Mesendoderm (in vitro differentiated cells): ENCODE measurements at regions not wholly inside any gene's neighbourhood (a gene's known extent, or its start where the extent isn't known, plus 50 kb on each side); places are given as distances from the start of the nearest gene placed in this dataset.
"Not testable (repeated sequence)": the region's sequence is repeated elsewhere in the genome, so short reads cannot be mapped to it uniquely, and the experiment has no call there.

Source experiments
- DNase-seq: peaks from one replicate; pipeline ENCODE4 v3.0.0; 2013
- H2AK5ac ChIP-seq: 2 replicates; pipeline ENCODE4 v1.6.1; 2013; ENCODE audit warnings: low read length, inconsistent platforms
- H2BK120ac ChIP-seq: 2 replicates; pipeline ENCODE4 v1.6.1; 2013; ENCODE audit warnings: low read depth, mild to moderate bottlenecking, low read length, moderate library complexity, mixed read lengths
- H2BK15ac ChIP-seq: replicated peaks from 2 replicates; pipeline ENCODE4 v1.6.1; 2013; ENCODE audit warnings: low read depth, mild to moderate bottlenecking, moderate library complexity
- H2BK5ac ChIP-seq: 2 replicates; pipeline ENCODE4 v1.6.1; 2013; ENCODE audit warnings: low read length, inconsistent platforms
- H3K18ac ChIP-seq: 2 replicates; pipeline ENCODE4 v1.6.1; 2013; ENCODE audit warnings: mild to moderate bottlenecking, low read length, mixed read lengths
- H3K23ac ChIP-seq: one replicate; pipeline ENCODE4 v1.6.1; 2013; ENCODE audit warnings: low read length
- H3K27ac ChIP-seq: 2 replicates; pipeline ENCODE4 v1.5.1; 2013; ENCODE audit warnings: low read depth, mild to moderate bottlenecking, inconsistent platforms, low read length, moderate library complexity
- H3K27me3 ChIP-seq: 2 replicates; pipeline ENCODE4 v1.6.1; 2013; ENCODE audit warnings: low read length, control low read depth, mild to moderate bottlenecking, inconsistent platforms; ENCODE audit not compliant: insufficient read depth, poor library complexity
- H3K36me3 ChIP-seq: 2 replicates; pipeline ENCODE4 v1.6.1; 2013; ENCODE audit warnings: low read length, inconsistent platforms; ENCODE audit not compliant: control insufficient read depth, insufficient read depth
- H3K4ac ChIP-seq: one replicate; pipeline ENCODE4 v1.6.1; 2013; ENCODE audit warnings: low read depth, mild to moderate bottlenecking, low read length, moderate library complexity
- H3K4me1 ChIP-seq: 2 replicates; pipeline ENCODE4 v1.6.1; 2013; ENCODE audit warnings: low read depth, low read length, inconsistent platforms; ENCODE audit not compliant: control insufficient read depth
- H3K4me2 ChIP-seq: 2 replicates; pipeline ENCODE4 v1.6.1; 2013; ENCODE audit warnings: low read length
- H3K4me3 ChIP-seq: 2 replicates; pipeline ENCODE4 v1.5.1; 2013; ENCODE audit warnings: mild to moderate bottlenecking, low read length
- H3K56ac ChIP-seq: one replicate; pipeline ENCODE4 v1.6.1; 2013; ENCODE audit warnings: low read length
- H3K79me1 ChIP-seq: 2 replicates; pipeline ENCODE4 v1.6.1; 2013; ENCODE audit warnings: low read length, inconsistent platforms
- H3K79me2 ChIP-seq: 2 replicates; pipeline ENCODE4 v1.6.1; 2013; ENCODE audit warnings: mild to moderate bottlenecking, low read length; ENCODE audit not compliant: control insufficient read depth, insufficient read depth
- H3K9ac ChIP-seq: 2 replicates; pipeline ENCODE4 v1.6.1; 2013; ENCODE audit warnings: low read length, inconsistent platforms
- H4K5ac ChIP-seq: one replicate; pipeline ENCODE4 v1.6.1; 2013; ENCODE audit warnings: low read length
- H4K8ac ChIP-seq: one replicate; pipeline ENCODE4 v1.6.1; 2013; ENCODE audit warnings: low read depth, mild to moderate bottlenecking, control low read depth, low read length, moderate library complexity
- whole genome bisulfite sequencing: extraction: QIAGEN DNeasy Blood & Tissue Kit; methylation state at CpG from one replicate; pipeline ENCODE4 v1.1.7; 2013; ENCODE audit warnings: low lambda C conversion rate, missing lambda C conversion rate; ENCODE audit not compliant: insufficient coverage; ENCODE audit errors: extremely low coverage; 5-methylcytosine and 5-hydroxymethylcytosine counted together

- Histone ChIP-seq H3K9ac (no peak overlapping the region), H3K4me3 (no peak overlapping the region), H3K36me3 (no peaks in the 10 kb centered on the region), H3K27ac (no peak overlapping the region), H2BK120ac (no peak overlapping the region), H4K5ac (no peak overlapping the region), H3K18ac (no peak overlapping the region), H3K4me1 (no peaks in the 10 kb centered on the region), H3K4me2 (no peak overlapping the region), H3K79me1 (no peaks in the 10 kb centered on the region), H3K23ac (no peak overlapping the region), H3K56ac (no peak overlapping the region), H2BK5ac (no peak overlapping the region), H3K79me2 (no peaks in the 10 kb centered on the region), H4K8ac (no peak overlapping the region), H2AK5ac (no peak overlapping the region), H3K27me3 (no peaks in the 10 kb centered on the region), H2BK15ac (no peak overlapping the region), H3K4ac (no peak overlapping the region)
- WGBS = 100% methylated on average over 1 of the region's 4 CpGs
- no peak for DNase-seq
These were observed 1431.7 kb upstream of the FLRT2 start for GRCh38 chr14:84098261-84098660.

- WGBS = no CpG with 5 or more reads among the region's 27 CpGs
- not testable (repeated sequence) for H3K27ac ChIP-seq, H3K27me3 ChIP-seq, H3K4me1 ChIP-seq, H2BK15ac ChIP-seq, H3K18ac ChIP-seq, H2BK5ac ChIP-seq, H3K36me3 ChIP-seq, H3K79me2 ChIP-seq, H2BK120ac ChIP-seq, H4K5ac ChIP-seq, DNase-seq, H2AK5ac ChIP-seq, H3K79me1 ChIP-seq, H3K9ac ChIP-seq, H3K4ac ChIP-seq, H3K4me2 ChIP-seq, H3K56ac ChIP-seq, H4K8ac ChIP-seq, H3K4me3 ChIP-seq, H3K23ac ChIP-seq
These were observed 1430.4 kb upstream of the FLRT2 start for GRCh38 chr14:84099560-84099959.

GRCh38 chr14:84107835-84108343 lies 1422.1 kb upstream of the FLRT2 start:
- Histone ChIP-seq H2BK5ac (no peak overlapping the region), H3K9ac (no peak overlapping the region), H3K36me3 (no peaks in the 10 kb centered on the region), H3K4me3 (no peak overlapping the region), H3K4ac (no peak overlapping the region), H3K23ac (no peak overlapping the region), H4K5ac (no peak overlapping the region), H3K79me1 (no peaks in the 10 kb centered on the region), H3K27ac (no peak overlapping the region), H3K79me2 (no peaks in the 10 kb centered on the region), H2BK15ac (no peak overlapping the region), H3K56ac (no peak overlapping the region), H2BK120ac (no peak overlapping the region), H3K4me1 (no peaks in the 10 kb centered on the region), H3K18ac (no peak overlapping the region), H2AK5ac (no peak overlapping the region), H4K8ac (no peak overlapping the region), H3K4me2 (no peak overlapping the region), H3K27me3 (no peaks in the 10 kb centered on the region)
- no peak for DNase-seq

- H4K5ac ChIP-seq = no peak overlapping the region
- WGBS = no CpG with 5 or more reads among the region's 3 CpGs
These were observed 1421.0 kb upstream of the FLRT2 start for GRCh38 chr14:84108746-84109457.

GRCh38 chr14:84112589-84112988 lies 1417.4 kb upstream of the FLRT2 start:
- Histone ChIP-seq H3K4me1 (no peaks in the 10 kb centered on the region), H3K23ac (no peak overlapping the region), H3K4ac (no peak overlapping the region), H4K5ac (no peak overlapping the region), H4K8ac (no peak overlapping the region), H3K27ac (no peak overlapping the region), H3K56ac (no peak overlapping the region), H2BK5ac (no peak overlapping the region), H3K9ac (no peak overlapping the region), H3K36me3 (no peaks in the 10 kb centered on the region), H3K4me3 (no peak overlapping the region), H2AK5ac (no peak overlapping the region), H3K79me2 (no peaks in the 10 kb centered on the region), H2BK120ac (no peak overlapping the region), H3K4me2 (no peak overlapping the region), H3K18ac (no peak overlapping the region), H2BK15ac (no peak overlapping the region), H3K27me3 (no peaks in the 10 kb centered on the region), H3K79me1 (no peaks in the 10 kb centered on the region)
- no peak for DNase-seq
- WGBS = no CpG with 5 or more reads among the region's 4 CpGs

More at GRCh38 chr14:84108746-84109457, 1421.0 kb upstream of the FLRT2 start:
- H3K4me2 ChIP-seq = no peak overlapping the region
- no peak overlapping the region for H3K23ac ChIP-seq
- H3K79me2 ChIP-seq = no peaks in the 10 kb centered on the region
- no peak overlapping the region for H2AK5ac ChIP-seq
- no peak overlapping the region for H3K56ac ChIP-seq
- H4K8ac ChIP-seq = no peak overlapping the region
- no peaks in the 10 kb centered on the region for H3K79me1 ChIP-seq
- no peak overlapping the region for H2BK15ac ChIP-seq
- no peak overlapping the region for H3K9ac ChIP-seq
- DNase-seq = no peak
- H3K4me1 ChIP-seq = no peaks in the 10 kb centered on the region
- no peak overlapping the region for H3K18ac ChIP-seq
- no peak overlapping the region for H3K4me3 ChIP-seq
- no peak overlapping the region for H2BK120ac ChIP-seq
- no peak overlapping the region for H3K27ac ChIP-seq
- no peaks in the 10 kb centered on the region for H3K36me3 ChIP-seq
- no peaks in the 10 kb centered on the region for H3K27me3 ChIP-seq
- no peak overlapping the region for H2BK5ac ChIP-seq
- no peak overlapping the region for H3K4ac ChIP-seq

GRCh38 chr14:84125676-84126075 lies 1404.3 kb upstream of the FLRT2 start:
- Histone ChIP-seq H3K9ac (no peak overlapping the region), H3K36me3 (no peaks in the 10 kb centered on the region), H3K4ac (no peak overlapping the region), H2AK5ac (no peak overlapping the region), H4K8ac (no peak overlapping the region), H3K56ac (no peak overlapping the region), H2BK120ac (no peak overlapping the region), H2BK5ac (no peak overlapping the region), H3K18ac (no peak overlapping the region), H3K27ac (no peak overlapping the region), H2BK15ac (no peak overlapping the region), H4K5ac (no peak overlapping the region), H3K27me3 (no peaks in the 10 kb centered on the region), H3K4me3 (no peak overlapping the region), H3K4me1 (no peaks in the 10 kb centered on the region), H3K23ac (no peak overlapping the region), H3K79me2 (no peaks in the 10 kb centered on the region), H3K79me1 (no peaks in the 10 kb centered on the region), H3K4me2 (no peak overlapping the region)
- WGBS = no CpG with 5 or more reads among the region's 4 CpGs
- DNase-seq = no peak
